ENCODE measurements at regions not wholly inside any gene's neighbourhood (a gene's known extent, or its start where the extent isn't known, plus 50 kb on each side); places are given as distances from the start of the nearest gene placed in this dataset.
"Not testable (repeated sequence)": the region's sequence is repeated elsewhere in the genome, so short reads cannot be mapped to it uniquely, and the experiment has no call there.

DNA sequence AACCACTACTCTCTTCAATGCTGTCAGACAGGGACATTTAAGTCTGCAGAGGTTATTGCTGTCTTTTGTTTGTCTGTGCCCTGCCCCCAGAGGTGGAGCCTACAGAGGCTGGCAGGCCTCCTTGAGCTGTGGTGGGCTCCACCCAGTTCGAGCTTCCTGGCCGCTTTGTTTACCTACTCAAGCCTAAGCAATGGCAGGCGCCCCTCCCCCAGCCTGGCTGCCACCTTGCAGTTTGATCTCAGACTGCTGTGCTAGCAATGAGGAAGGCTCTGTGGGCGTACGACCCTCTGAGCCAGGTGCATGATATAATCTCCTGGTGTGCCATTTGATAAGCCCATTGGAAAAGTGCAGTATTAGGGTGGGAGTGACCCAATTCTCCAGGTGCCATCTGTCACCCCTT, 628.7 kb downstream of the GABRG2 start:
- not testable (repeated sequence) for H3K27me3 ChIP-seq (ENCODE audit: control insufficient read depth in 3 of 3, insufficient read depth in 3 of 3, low read length in 3 of 3); H3K9me3 ChIP-seq (ENCODE audit: control insufficient read depth in 3 of 3, low read length in 3 of 3); H3K36me3 ChIP-seq (ENCODE audit: control insufficient read depth in 3 of 3, insufficient read depth in 3 of 3, low read length in 3 of 3); H3K9ac ChIP-seq (ENCODE audit: low read depth in 1 of 3, low read length in 3 of 3); H3K27ac ChIP-seq (ENCODE audit: low read depth, low read length); H3K4me3 ChIP-seq (ENCODE audit: low read length in 3 of 3); H3K4me1 ChIP-seq (ENCODE audit: control insufficient read depth in 3 of 3, insufficient read depth in 3 of 3, low read length in 3 of 3)

GRCh38 chr5:162699361-162699760, 631.8 kb downstream of the GABRG2 start:
- Histone ChIP-seq H3K9ac (ENCODE audit: low read depth in 1 of 3, low read length in 3 of 3) (no peak overlapping the region), H3K27me3 (ENCODE audit: control insufficient read depth in 3 of 3, insufficient read depth in 3 of 3, low read length in 3 of 3) (no peaks in the 10 kb centered on the region), H3K27ac (ENCODE audit: low read depth, low read length) (no peak overlapping the region), H3K9me3 (ENCODE audit: control insufficient read depth in 3 of 3, low read length in 3 of 3) (no peaks in the 10 kb centered on the region), H3K4me1 (ENCODE audit: control insufficient read depth in 3 of 3, insufficient read depth in 3 of 3, low read length in 3 of 3) (no peaks in the 10 kb centered on the region), H3K36me3 (ENCODE audit: control insufficient read depth in 3 of 3, insufficient read depth in 3 of 3, low read length in 3 of 3) (no peaks in the 10 kb centered on the region), H3K4me3 (ENCODE audit: low read length in 3 of 3) (no peak overlapping the region)

- Histone ChIP-seq H3K4me1 (ENCODE audit: control insufficient read depth in 3 of 3, insufficient read depth in 3 of 3, low read length in 3 of 3) (no peaks in the 10 kb centered on the region), H3K27ac (ENCODE audit: low read depth, low read length) (no peak overlapping the region), H3K9me3 (ENCODE audit: control insufficient read depth in 3 of 3, low read length in 3 of 3) (no peaks in the 10 kb centered on the region), H3K9ac (ENCODE audit: low read depth in 1 of 3, low read length in 3 of 3) (no peak overlapping the region), H3K36me3 (ENCODE audit: control insufficient read depth in 3 of 3, insufficient read depth in 3 of 3, low read length in 3 of 3) (no peaks in the 10 kb centered on the region), H3K4me3 (ENCODE audit: low read length in 3 of 3) (no peak overlapping the region), H3K27me3 (ENCODE audit: control insufficient read depth in 3 of 3, insufficient read depth in 3 of 3, low read length in 3 of 3) (no peaks in the 10 kb centered on the region)
These were observed 636.3 kb downstream of the GABRG2 start for GRCh38 chr5:162703914-162704313.

- Histone ChIP-seq H3K27ac (ENCODE audit: low read depth, low read length) (no peak overlapping the region), H3K27me3 (ENCODE audit: control insufficient read depth in 3 of 3, insufficient read depth in 3 of 3, low read length in 3 of 3) (no peaks in the 10 kb centered on the region), H3K36me3 (ENCODE audit: control insufficient read depth in 3 of 3, insufficient read depth in 3 of 3, low read length in 3 of 3) (no peaks in the 10 kb centered on the region), H3K9me3 (ENCODE audit: control insufficient read depth in 3 of 3, low read length in 3 of 3) (no peaks in the 10 kb centered on the region), H3K9ac (ENCODE audit: low read depth in 1 of 3, low read length in 3 of 3) (no peak overlapping the region), H3K4me3 (ENCODE audit: low read length in 3 of 3) (no peak overlapping the region), H3K4me1 (ENCODE audit: control insufficient read depth in 3 of 3, insufficient read depth in 3 of 3, low read length in 3 of 3) (no peaks in the 10 kb centered on the region)
These were observed 643.7 kb downstream of the GABRG2 start for GRCh38 chr5:162711244-162711643.

- no peaks in the 10 kb centered on the region for H3K36me3 ChIP-seq (ENCODE audit: control insufficient read depth in 3 of 3, insufficient read depth in 3 of 3, low read length in 3 of 3)
- no peaks in the 10 kb centered on the region for H3K4me1 ChIP-seq (ENCODE audit: control insufficient read depth in 3 of 3, insufficient read depth in 3 of 3, low read length in 3 of 3)
- no peak overlapping the region for H3K27ac ChIP-seq (ENCODE audit: low read depth, low read length)
- H3K27me3 ChIP-seq (ENCODE audit: control insufficient read depth in 3 of 3, insufficient read depth in 3 of 3, low read length in 3 of 3) = no peaks in the 10 kb centered on the region
- no peak overlapping the region for H3K9ac ChIP-seq (ENCODE audit: low read depth in 1 of 3, low read length in 3 of 3)
- peaks cover 2 to 4% (median 3%) of the 10 kb centered on the region in 3 donors for H3K9me3 ChIP-seq (ENCODE audit: control insufficient read depth in 3 of 3, low read length in 3 of 3)
- no peak overlapping the region for H3K4me3 ChIP-seq (ENCODE audit: low read length in 3 of 3)
These were observed 652.1 kb downstream of the GABRG2 start for GRCh38 chr5:162719720-162720119.

- H3K27me3 ChIP-seq (ENCODE audit: control insufficient read depth in 3 of 3, insufficient read depth in 3 of 3, low read length in 3 of 3) = no peaks in the 10 kb centered on the region
- H3K9ac ChIP-seq (ENCODE audit: low read depth in 1 of 3, low read length in 3 of 3) = no peak overlapping the region
- H3K27ac ChIP-seq (ENCODE audit: low read depth, low read length) = no peak overlapping the region
- H3K36me3 ChIP-seq (ENCODE audit: control insufficient read depth in 3 of 3, insufficient read depth in 3 of 3, low read length in 3 of 3) = no peaks in the 10 kb centered on the region
- H3K4me3 ChIP-seq (ENCODE audit: low read length in 3 of 3) = no peak overlapping the region
- peaks cover 2 to 4% (median 3%) of the 10 kb centered on the region in 3 donors for H3K9me3 ChIP-seq (ENCODE audit: control insufficient read depth in 3 of 3, low read length in 3 of 3)
- no peaks in the 10 kb centered on the region for H3K4me1 ChIP-seq (ENCODE audit: control insufficient read depth in 3 of 3, insufficient read depth in 3 of 3, low read length in 3 of 3)
These were observed 653.6 kb downstream of the GABRG2 start for GRCh38 chr5:162721125-162721524.

DNA sequence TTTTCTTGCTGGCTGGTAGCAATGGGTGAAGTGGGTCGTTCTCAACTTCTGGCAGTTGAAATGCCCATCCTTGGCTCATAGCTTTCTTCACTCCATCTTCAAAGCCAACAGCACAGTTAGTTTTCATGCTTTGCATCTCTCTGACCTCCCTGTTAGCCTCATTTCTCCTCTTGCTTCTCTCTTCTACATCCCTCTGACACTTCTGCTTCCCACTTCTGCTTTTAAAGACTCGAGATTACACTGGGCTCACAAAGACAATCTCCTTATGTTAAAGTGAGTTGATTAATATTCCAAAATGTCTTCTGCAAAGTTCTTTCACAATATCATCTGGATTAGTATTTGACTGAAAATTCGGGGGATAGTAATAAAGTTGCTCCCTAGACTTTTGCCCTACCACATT, 684.8 kb upstream of the CCNG1 start:
- Histone ChIP-seq H3K27ac (ENCODE audit: low read depth, low read length) (no peak overlapping the region), H3K9me3 (ENCODE audit: control insufficient read depth in 3 of 3, low read length in 3 of 3) (no peaks in the 10 kb centered on the region), H3K4me1 (ENCODE audit: control insufficient read depth in 3 of 3, insufficient read depth in 3 of 3, low read length in 3 of 3) (no peaks in the 10 kb centered on the region), H3K36me3 (ENCODE audit: control insufficient read depth in 3 of 3, insufficient read depth in 3 of 3, low read length in 3 of 3) (no peaks in the 10 kb centered on the region), H3K27me3 (ENCODE audit: control insufficient read depth in 3 of 3, insufficient read depth in 3 of 3, low read length in 3 of 3) (no peaks in the 10 kb centered on the region), H3K9ac (ENCODE audit: low read depth in 1 of 3, low read length in 3 of 3) (no peak overlapping the region), H3K4me3 (ENCODE audit: low read length in 3 of 3) (no peak overlapping the region)

- Histone ChIP-seq H3K9ac (ENCODE audit: low read depth in 1 of 3, low read length in 3 of 3) (no peak overlapping the region), H3K27ac (ENCODE audit: low read depth, low read length) (no peak overlapping the region), H3K27me3 (ENCODE audit: control insufficient read depth in 3 of 3, insufficient read depth in 3 of 3, low read length in 3 of 3) (no peaks in the 10 kb centered on the region), H3K36me3 (ENCODE audit: control insufficient read depth in 3 of 3, insufficient read depth in 3 of 3, low read length in 3 of 3) (no peaks in the 10 kb centered on the region), H3K4me3 (ENCODE audit: low read length in 3 of 3) (no peak overlapping the region), H3K4me1 (ENCODE audit: control insufficient read depth in 3 of 3, insufficient read depth in 3 of 3, low read length in 3 of 3) (no peaks in the 10 kb centered on the region), H3K9me3 (ENCODE audit: control insufficient read depth in 3 of 3, low read length in 3 of 3) (no peaks in the 10 kb centered on the region)
These were observed 675.3 kb upstream of the CCNG1 start for GRCh38 chr5:162762119-162762518.

DNA sequence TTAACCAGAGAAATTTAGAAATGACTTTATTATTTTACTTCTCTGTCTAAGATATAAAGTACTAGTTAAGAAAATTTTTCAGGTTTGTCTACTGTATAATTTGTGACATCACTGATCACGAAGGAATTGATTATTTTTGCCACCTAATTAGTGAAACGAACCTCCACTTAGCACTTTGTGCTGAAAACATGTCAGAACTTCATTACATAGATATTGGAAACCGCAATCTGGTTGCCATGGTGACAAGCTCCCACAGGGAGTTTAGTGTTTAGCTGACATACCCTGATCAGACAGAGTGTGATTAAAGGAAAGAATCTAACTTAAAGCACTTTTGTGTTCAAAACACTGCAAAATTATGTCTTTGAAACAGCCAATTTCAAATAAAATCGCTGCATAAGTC, 668.4 kb upstream of the CCNG1 start:
- Histone ChIP-seq H3K27me3 (ENCODE audit: control insufficient read depth in 3 of 3, insufficient read depth in 3 of 3, low read length in 3 of 3) (no peaks in the 10 kb centered on the region), H3K4me1 (ENCODE audit: control insufficient read depth in 3 of 3, insufficient read depth in 3 of 3, low read length in 3 of 3) (no peaks in the 10 kb centered on the region), H3K4me3 (ENCODE audit: low read length in 3 of 3) (no peak overlapping the region), H3K27ac (ENCODE audit: low read depth, low read length) (no peak overlapping the region), H3K9me3 (ENCODE audit: control insufficient read depth in 3 of 3, low read length in 3 of 3) (no peaks in the 10 kb centered on the region), H3K9ac (ENCODE audit: low read depth in 1 of 3, low read length in 3 of 3) (no peak overlapping the region), H3K36me3 (ENCODE audit: control insufficient read depth in 3 of 3, insufficient read depth in 3 of 3, low read length in 3 of 3) (no peaks in the 10 kb centered on the region)

DNA sequence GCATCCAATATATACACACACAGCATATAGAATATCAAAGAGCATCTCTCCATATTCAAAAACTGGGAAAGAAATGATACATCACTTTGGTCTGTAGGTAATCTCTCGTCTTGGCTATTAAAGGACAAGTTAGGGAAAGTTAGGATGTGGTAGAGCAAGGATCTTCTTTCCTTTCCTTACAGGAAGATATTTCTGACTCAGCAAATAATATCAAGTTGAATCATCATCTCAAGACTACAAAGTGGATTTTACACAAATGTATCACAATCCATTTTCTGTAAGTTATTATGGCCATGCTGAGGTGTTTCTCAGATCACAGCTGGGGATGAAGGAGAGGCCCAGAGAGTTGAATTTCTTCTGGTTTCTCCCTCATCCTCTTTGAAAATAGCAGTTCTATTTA, 651.7 kb upstream of the CCNG1 start:
- Histone ChIP-seq H3K27ac (ENCODE audit: low read depth, low read length) (no peak overlapping the region), H3K36me3 (ENCODE audit: control insufficient read depth in 3 of 3, insufficient read depth in 3 of 3, low read length in 3 of 3) (no peaks in the 10 kb centered on the region), H3K4me3 (ENCODE audit: low read length in 3 of 3) (no peak overlapping the region), H3K9ac (ENCODE audit: low read depth in 1 of 3, low read length in 3 of 3) (no peak overlapping the region), H3K27me3 (ENCODE audit: control insufficient read depth in 3 of 3, insufficient read depth in 3 of 3, low read length in 3 of 3) (no peaks in the 10 kb centered on the region), H3K4me1 (ENCODE audit: control insufficient read depth in 3 of 3, insufficient read depth in 3 of 3, low read length in 3 of 3) (no peaks in the 10 kb centered on the region), H3K9me3 (ENCODE audit: control insufficient read depth in 3 of 3, low read length in 3 of 3) (peaks cover 0 to 5% (median 0%) of the 10 kb centered on the region in 3 donors)

GRCh38 chr5:162786234-162786633, 651.2 kb upstream of the CCNG1 start:
- no peaks in the 10 kb centered on the region for H3K27me3 ChIP-seq (ENCODE audit: control insufficient read depth in 3 of 3, insufficient read depth in 3 of 3, low read length in 3 of 3)
- H3K9me3 ChIP-seq (ENCODE audit: control insufficient read depth in 3 of 3, low read length in 3 of 3) = peaks cover 0 to 5% (median 0%) of the 10 kb centered on the region in 3 donors
- H3K9ac ChIP-seq (ENCODE audit: low read depth in 1 of 3, low read length in 3 of 3) = no peak overlapping the region
- H3K4me1 ChIP-seq (ENCODE audit: control insufficient read depth in 3 of 3, insufficient read depth in 3 of 3, low read length in 3 of 3) = no peaks in the 10 kb centered on the region
- H3K27ac ChIP-seq (ENCODE audit: low read depth, low read length) = no peak overlapping the region
- no peak overlapping the region for H3K4me3 ChIP-seq (ENCODE audit: low read length in 3 of 3)
- no peaks in the 10 kb centered on the region for H3K36me3 ChIP-seq (ENCODE audit: control insufficient read depth in 3 of 3, insufficient read depth in 3 of 3, low read length in 3 of 3)
